Small intestine (tissue), 7 donors: ENCODE measurements at regions not wholly inside any gene's neighbourhood (a gene's known extent, or its start where the extent isn't known, plus 50 kb on each side); places are given as distances from the start of the nearest gene placed in this dataset.
A peak's percentile ranks its signal among the peaks of the same experiment; 100 is the strongest.

Experiments used
- DNase-seq, 2 donors: peaks; one replicate each; pipeline versions ENCODE4 v3.0.0 to v3.0.0-alpha.2; 2013
- FAIRE-seq: peaks from 2 replicates; lab custom pipeline; 2012; peaks lifted over from hg19 to GRCh38; lab: Jason Lieb, UNC
- H3K27ac ChIP-seq, 3 donors: one replicate each; pipeline ENCODE4 v1.5.1; 2013; ENCODE audit warnings: low read length in 2 of 3, mild to moderate bottlenecking in 2 of 3, control low read depth in 1 of 3, inconsistent platforms in 1 of 3, low read depth in 1 of 3, moderate library complexity in 1 of 3
- H3K27me3 ChIP-seq, 3 donors: one replicate each; pipeline ENCODE4 v1.6.1; 2013; ENCODE audit warnings: low read length in 3 of 3, inconsistent platforms in 1 of 3; ENCODE audit not compliant: control insufficient read depth in 3 of 3, insufficient read depth in 3 of 3
- H3K36me3 ChIP-seq, 3 donors: one replicate each; pipeline ENCODE4 v1.6.1; 2013; ENCODE audit warnings: low read length in 3 of 3, inconsistent platforms in 1 of 3, low read depth in 1 of 3, mild to moderate bottlenecking in 1 of 3, moderate library complexity in 1 of 3; ENCODE audit not compliant: control insufficient read depth in 3 of 3, insufficient read depth in 2 of 3
- H3K4me1 ChIP-seq, 3 donors: one replicate each; pipeline ENCODE4 v1.6.1; 2013; ENCODE audit warnings: low read length in 2 of 3, inconsistent platforms in 1 of 3, low read depth in 1 of 3, mild to moderate bottlenecking in 1 of 3, moderate library complexity in 1 of 3; ENCODE audit not compliant: control insufficient read depth in 3 of 3, insufficient read depth in 2 of 3
- H3K4me3 ChIP-seq, 3 donors: one replicate each; pipeline ENCODE4 v1.5.1; 2013; ENCODE audit warnings: low read length in 3 of 3, control low read depth in 1 of 3, inconsistent platforms in 1 of 3, low read depth in 1 of 3, mild to moderate bottlenecking in 1 of 3, moderate library complexity in 1 of 3
- H3K9me3 ChIP-seq, 2 donors: one replicate each; pipeline ENCODE4 v1.6.1; 2013; ENCODE audit warnings: low read depth in 1 of 2, low read length in 1 of 2; ENCODE audit not compliant: control insufficient read depth in 2 of 2, insufficient read depth in 1 of 2
- WGBS, 3 donors: extraction: QIAGEN DNeasy Blood & Tissue Kit; methylation state at CpG; one replicate each; pipeline ENCODE4 v1.1.7; 2013; 5-methylcytosine and 5-hydroxymethylcytosine counted together
- donor health status: healthy with polysubstance abuse.
- donor health status: control.
- donor health status: control.
- donor health status: Bipolar disorder and iron deficiency.
- donor health status: healthy.

GRCh38 chr3:89572261-89572660 is 464.8 kb downstream of the EPHA3 start:
- H3K36me3 ChIP-seq, result no peaks in the 10 kb centered on the region
- no peak for FAIRE-seq
- H3K27ac ChIP-seq, result no peak overlapping the region
- H3K9me3 ChIP-seq, result peaks cover 0 to 2% of the 10 kb centered on the region in 2 donors
- 87 to 89% (median 87%) methylated on average over 1 of the region's 1 CpG for WGBS, 3 donors
- H3K27me3 ChIP-seq, result no peaks in the 10 kb centered on the region
- no peaks in the 10 kb centered on the region for H3K4me1 ChIP-seq
- H3K4me3 ChIP-seq, result no peak overlapping the region
- DNase-seq, result no peak

DNA sequence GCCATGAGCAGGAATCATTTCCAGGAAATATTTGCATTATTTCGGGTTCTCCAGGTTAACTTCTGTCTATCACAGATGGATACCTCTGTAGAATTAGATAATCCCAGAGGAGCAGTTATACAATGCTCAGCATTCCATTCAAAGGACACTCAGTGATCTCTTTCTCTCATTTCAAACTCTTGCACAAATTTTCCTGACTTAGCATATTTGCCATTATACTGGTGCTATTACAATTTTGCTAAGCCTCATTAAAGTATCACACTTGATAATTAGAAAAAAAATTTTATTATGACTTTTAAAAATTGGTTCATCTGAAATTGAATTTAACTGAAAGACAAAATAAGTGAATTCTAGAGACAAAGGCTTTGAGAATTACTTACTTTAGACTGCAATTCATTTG is 469.0 kb downstream of the EPHA3 start:
- Histone ChIP-seq H3K9me3 (no peaks in the 10 kb centered on the region), H3K27me3 (no peaks in the 10 kb centered on the region), H3K4me1 (no peaks in the 10 kb centered on the region), H3K4me3 (no peak overlapping the region), H3K36me3 (no peaks in the 10 kb centered on the region), H3K27ac (no peak overlapping the region)
- 43 to 69% (median 52%) methylated on average over 1 of the region's 1 CpG for WGBS, 3 donors
- DNase-seq (no peak), FAIRE-seq (no peak)

- no peaks in the 10 kb centered on the region for H3K9me3 ChIP-seq
- WGBS, 3 donors, result 66 to 72% (median 69%) methylated on average over 8 of the region's 8 CpGs
- DNase-seq, result no peak
- H3K27me3 ChIP-seq, result no peaks in the 10 kb centered on the region
- FAIRE-seq, result no peak
- no peaks in the 10 kb centered on the region for H3K4me1 ChIP-seq
- H3K27ac ChIP-seq, result no peak overlapping the region
- H3K4me3 ChIP-seq, result no peak overlapping the region
- no peaks in the 10 kb centered on the region for H3K36me3 ChIP-seq
These were observed 470.5 kb downstream of the EPHA3 start for GRCh38 chr3:89577637-89578530.

GRCh38 chr3:89580859-89581258 is 473.4 kb downstream of the EPHA3 start:
- Histone ChIP-seq H3K27me3 (no peaks in the 10 kb centered on the region), H3K9me3 (no peaks in the 10 kb centered on the region), H3K4me1 (no peaks in the 10 kb centered on the region), H3K36me3 (no peaks in the 10 kb centered on the region), H3K4me3 (no peak overlapping the region), H3K27ac (no peak overlapping the region)
- WGBS, 3 donors, result 58 to 64% (median 61%) methylated on average over 3 of the region's 3 CpGs
- FAIRE-seq (no peak), DNase-seq (no peak)

- H3K27me3 ChIP-seq, result no peaks in the 10 kb centered on the region
- peak; percentile 19 for FAIRE-seq
- H3K36me3 ChIP-seq, result no peaks in the 10 kb centered on the region
- H3K4me3 ChIP-seq, result no peak overlapping the region
- H3K27ac ChIP-seq, result no peak overlapping the region
- H3K4me1 ChIP-seq, result no peaks in the 10 kb centered on the region
- no peak for DNase-seq
- no peaks in the 10 kb centered on the region for H3K9me3 ChIP-seq
- 62 to 74% (median 65%) methylated on average over 3 of the region's 3 CpGs for WGBS, 3 donors
These were observed 477.0 kb downstream of the EPHA3 start for GRCh38 chr3:89584398-89584797.

DNA sequence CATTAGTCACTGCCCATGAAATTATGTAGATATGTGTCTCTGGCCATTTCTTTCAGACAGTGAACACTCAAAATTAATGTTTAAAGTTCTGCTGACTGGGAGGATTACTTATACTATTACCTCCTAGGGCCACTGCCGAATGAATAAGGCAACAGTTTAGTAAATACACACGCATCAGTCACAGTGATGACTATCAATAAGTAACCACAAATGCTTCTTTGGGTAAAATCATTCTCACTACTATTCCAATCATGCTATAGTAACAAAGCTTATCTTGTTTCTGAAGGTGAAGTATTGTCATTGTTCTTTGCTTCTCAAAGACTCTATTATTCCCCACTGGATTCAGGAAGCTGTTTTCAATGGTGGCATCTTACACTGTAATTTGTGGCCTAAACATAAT is 478.8 kb downstream of the EPHA3 start:
- no peak overlapping the region for H3K27ac ChIP-seq
- H3K4me3 ChIP-seq, result no peak overlapping the region
- DNase-seq (no peak), FAIRE-seq (no peak)
- no peaks in the 10 kb centered on the region for H3K27me3 ChIP-seq
- no peaks in the 10 kb centered on the region for H3K9me3 ChIP-seq
- H3K36me3 ChIP-seq, result no peaks in the 10 kb centered on the region
- no peaks in the 10 kb centered on the region for H3K4me1 ChIP-seq
- WGBS, 3 donors, result 65 to 81% (median 65%) methylated on average over 2 of the region's 2 CpGs

GRCh38 chr3:89586676-89587075 is 479.3 kb downstream of the EPHA3 start:
- DNase-seq, result no peak
- Histone ChIP-seq H3K4me1 (no peaks in the 10 kb centered on the region), H3K27me3 (no peaks in the 10 kb centered on the region), H3K27ac (no peak overlapping the region), H3K9me3 (no peaks in the 10 kb centered on the region), H3K4me3 (no peak overlapping the region), H3K36me3 (no peaks in the 10 kb centered on the region)
- FAIRE-seq, result no peak
- 72 to 86% (median 73%) methylated on average over 1 of the region's 1 CpG for WGBS, 3 donors

GRCh38 chr3:89606151-89606550 is 498.7 kb downstream of the EPHA3 start:
- FAIRE-seq (no peak), DNase-seq (no peak)
- Histone ChIP-seq H3K4me3 (no peak overlapping the region), H3K27ac (no peak overlapping the region), H3K27me3 (no peaks in the 10 kb centered on the region), H3K36me3 (no peaks in the 10 kb centered on the region), H3K9me3 (no peaks in the 10 kb centered on the region), H3K4me1 (no peaks in the 10 kb centered on the region)
- 26 to 63% (median 32%) methylated on average over 1 of the region's 1 CpG for WGBS, 3 donors

DNA sequence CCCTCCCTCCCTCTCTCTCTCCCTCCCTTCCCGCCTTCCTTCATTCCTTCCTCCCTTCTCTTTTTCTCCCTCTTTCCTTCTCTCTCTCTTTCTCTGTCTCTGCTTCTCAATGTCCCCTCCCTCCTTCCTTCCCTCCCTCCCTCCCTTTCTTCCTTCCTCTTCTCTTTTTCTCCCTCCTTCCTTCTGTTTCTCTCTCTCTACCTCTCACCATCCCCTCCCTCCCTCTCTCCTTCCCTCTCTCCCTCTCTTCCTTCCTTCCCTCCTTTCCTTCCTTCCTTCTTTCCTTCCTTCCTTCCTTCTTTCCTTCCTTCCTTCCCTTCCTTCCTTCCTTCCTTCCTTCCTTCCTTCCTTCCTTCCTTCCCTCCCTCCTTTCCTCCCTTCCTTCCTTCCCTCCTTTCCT is 504.6 kb downstream of the EPHA3 start:
- no peak overlapping the region for H3K27ac ChIP-seq
- no peak overlapping the region for H3K4me3 ChIP-seq
- no peaks in the 10 kb centered on the region for H3K27me3 ChIP-seq
- H3K4me1 ChIP-seq, result no peaks in the 10 kb centered on the region
- no peaks in the 10 kb centered on the region for H3K36me3 ChIP-seq
- no peak for FAIRE-seq
- DNase-seq, result no peak
- H3K9me3 ChIP-seq, result no peaks in the 10 kb centered on the region
- WGBS, 3 donors, result 90 to 100% (median 90%) methylated on average over 1 of the region's 1 CpG
